Uterus (tissue), 2 donors: ENCODE measurements at regions not wholly inside any gene's neighbourhood (a gene's known extent, or its start where the extent isn't known, plus 50 kb on each side); places are given as distances from the start of the nearest gene placed in this dataset.

Experiments
- CTCF ChIP-seq, 4 experiments: fragments of 200-600 bp in 2 of 4; fragments of 450-650 bp in 2 of 4; sonication (generic) in 2 of 4; IDR thresholded peaks; one replicate each; pipeline ENCODE4 v1.5.1; 2016 to 2019; ENCODE audit warnings: antibody characterized with exemption in 4 of 4, mild to moderate bottlenecking in 2 of 4, moderate library complexity in 1 of 4
- POLR2A ChIP-seq, 2 donors: fragments of 450-650 bp; IDR thresholded peaks; one replicate each; pipeline ENCODE4 v1.6.1; 2016; ENCODE audit warnings: antibody characterized with exemption in 2 of 2, mild to moderate bottlenecking in 1 of 2, moderate library complexity in 1 of 2

GRCh38 chr6:155623450-155624178, 168.0 kb upstream of the NOX3 start:
- TF ChIP-seq CTCF (IDR thresholded peaks at IDR 0.05) (no peak), POLR2A (IDR thresholded peaks at IDR 0.05) (no peak)
